BJ (cell line): ENCODE measurements at regions not wholly inside any gene's neighbourhood (a gene's known extent, or its start where the extent isn't known, plus 50 kb on each side); places are given as distances from the start of the nearest gene placed in this dataset.

Experiments
- CTCF ChIA-PET: fragments of 350-600 bp; formaldehyde crosslinking; extraction: SDS; loops from one replicate; lab custom pipeline; 2021; ENCODE audit warnings: antibody characterized with exemption, inconsistent platforms; lab: Yijun Ruan, JAX
- POLR2A ChIA-PET: fragments of 300-600 bp; sonication (Branson Sonifier 250); formaldehyde crosslinking; extraction: SDS; loops from one replicate; lab custom pipeline; 2021; ENCODE audit warnings: antibody characterized with exemption; lab: Charles Lee
- DNase-seq: peaks from one replicate; pipeline ENCODE4 v3.0.0-alpha.2; 2011; ENCODE audit warnings: low read depth
- H3K27me3 ChIP-seq: 2 replicates; pipeline ENCODE4 v1.6.0; 2011; ENCODE audit warnings: low read length; ENCODE audit not compliant: control insufficient read depth, insufficient read depth
- H3K36me3 ChIP-seq: 2 replicates; pipeline ENCODE4 v1.5.1; 2011; ENCODE audit warnings: low read length; ENCODE audit not compliant: control insufficient read depth, insufficient read depth
- H3K4me3 ChIP-seq: 2 replicates; pipeline ENCODE4 v1.5.1; 2011; ENCODE audit warnings: low read depth, mild to moderate bottlenecking, control low read depth, low read length
- CTCF ChIP-seq: IDR thresholded peaks from 2 replicates; pipeline ENCODE4 v1.5.1; 2011; ENCODE audit warnings: low read depth, mild to moderate bottlenecking, control low read depth, inconsistent platforms, low read length, moderate library complexity; ENCODE audit not compliant: insufficient read depth

GRCh38 chr5:4019841-4020240 lies 424.2 kb downstream of the IRX1 start:
- Histone ChIP-seq H3K4me3 (no peak overlapping the region), H3K27me3 (no peaks in the 10 kb centered on the region), H3K36me3 (no peaks in the 10 kb centered on the region)
- DNase-seq = no peak
- ChIA-PET CTCF (no interaction called here), POLR2A (no interaction called here)
- TF ChIP-seq CTCF = no peak

- TF ChIP-seq CTCF = no peak
- Histone ChIP-seq H3K27me3 (no peaks in the 10 kb centered on the region), H3K36me3 (no peaks in the 10 kb centered on the region), H3K4me3 (no peak overlapping the region)
- POLR2A ChIA-PET = no interaction called here
- no peak for DNase-seq
- CTCF ChIA-PET = no interaction called here
Measured at GRCh38 chr5:4020400-4020799, 424.8 kb downstream of the IRX1 start.

GRCh38 chr5:4022056-4022670 lies 426.5 kb downstream of the IRX1 start:
- Histone ChIP-seq H3K4me3 (no peak overlapping the region), H3K36me3 (no peaks in the 10 kb centered on the region), H3K27me3 (no peaks in the 10 kb centered on the region)
- no peak for DNase-seq
- ChIA-PET POLR2A (no interaction called here), CTCF (no interaction called here)
- TF ChIP-seq CTCF = no peak

- H3K27me3 ChIP-seq = no peaks in the 10 kb centered on the region
- no peak for TF ChIP-seq CTCF
- no peak overlapping the region for H3K4me3 ChIP-seq
- no peaks in the 10 kb centered on the region for H3K36me3 ChIP-seq
- POLR2A ChIA-PET = no interaction called here
- CTCF ChIA-PET = no interaction called here
- DNase-seq = no peak
Measured at GRCh38 chr5:4023091-4023752, 427.6 kb downstream of the IRX1 start.

GRCh38 chr5:4023753-4024335 lies 428.2 kb downstream of the IRX1 start:
- no peak for DNase-seq
- CTCF ChIA-PET = no interaction called here

More at GRCh38 chr5:4023753-4024335, 428.2 kb downstream of the IRX1 start:
- TF ChIP-seq CTCF = no peak
- POLR2A ChIA-PET = no interaction called here
- Histone ChIP-seq H3K36me3 (no peaks in the 10 kb centered on the region), H3K4me3 (no peak overlapping the region), H3K27me3 (no peaks in the 10 kb centered on the region)
